UCSD-AML1 (cell line): ENCODE measurements at regions not wholly inside any gene's neighbourhood (a gene's known extent, or its start where the extent isn't known, plus 50 kb on each side); places are given as distances from the start of the nearest gene placed in this dataset.
"Not testable (repeated sequence)": the region's sequence is repeated elsewhere in the genome, so short reads cannot be mapped to it uniquely, and the experiment has no call there.

Experiments used
- DNase-seq: peaks from one replicate; lab custom pipeline; 2025; ENCODE audit not compliant: unreplicated experiment; lab: John Stamatoyannopoulos, UW

- DNase-seq, result no peak
Observed at GRCh38 chr15:47035475-47036406, 681.6 kb upstream of the SEMA6D start.

GRCh38 chr15:47037003-47037402 lies 680.3 kb upstream of the SEMA6D start:
- no peak for DNase-seq

- DNase-seq, result no peak
Observed at GRCh38 chr15:47039225-47039624, 678.1 kb upstream of the SEMA6D start.

GRCh38 chr15:47041301-47041700 lies 676.0 kb upstream of the SEMA6D start:
- DNase-seq, result no peak

- DNase-seq, result not testable (repeated sequence)
Observed at GRCh38 chr15:47047981-47048380, 669.3 kb upstream of the SEMA6D start.

GRCh38 chr15:47066392-47066791 lies 650.9 kb upstream of the SEMA6D start:
- DNase-seq, result no peak

- not testable (repeated sequence) for DNase-seq
Observed at GRCh38 chr15:47077846-47078245, 639.5 kb upstream of the SEMA6D start.

- DNase-seq, result no peak
Observed at GRCh38 chr15:47095833-47096232, 621.5 kb upstream of the SEMA6D start.

GRCh38 chr15:47098526-47098925 lies 618.8 kb upstream of the SEMA6D start:
- DNase-seq, result not testable (repeated sequence)

GRCh38 chr15:47099801-47100200 lies 617.5 kb upstream of the SEMA6D start:
- DNase-seq, result not testable (repeated sequence)

GRCh38 chr15:47108800-47109199 lies 608.5 kb upstream of the SEMA6D start:
- DNase-seq, result not testable (repeated sequence)

- no peak for DNase-seq
Observed at GRCh38 chr15:47116698-47117097, 600.6 kb upstream of the SEMA6D start.

- no peak for DNase-seq
Observed at GRCh38 chr15:47119349-47119748, 598.0 kb upstream of the SEMA6D start.

- DNase-seq, result no peak
Observed at GRCh38 chr15:47124430-47125102, 592.7 kb upstream of the SEMA6D start.

- DNase-seq, result no peak
Observed at GRCh38 chr15:47129033-47129432, 588.3 kb upstream of the SEMA6D start.

- not testable (repeated sequence) for DNase-seq
Observed at GRCh38 chr15:47131450-47131849, 585.9 kb upstream of the SEMA6D start.

- DNase-seq, result no peak
Observed at GRCh38 chr15:47135267-47135666, 582.0 kb upstream of the SEMA6D start.

- DNase-seq, result no peak
Observed at GRCh38 chr15:47136236-47136635, 581.1 kb upstream of the SEMA6D start.

- DNase-seq, result no peak
Observed at GRCh38 chr15:47139965-47140364, 577.3 kb upstream of the SEMA6D start.

GRCh38 chr15:47157827-47158226 lies 559.5 kb upstream of the SEMA6D start:
- DNase-seq, result no peak

GRCh38 chr15:47158573-47158972 lies 558.7 kb upstream of the SEMA6D start:
- no peak for DNase-seq

- no peak for DNase-seq
Observed at GRCh38 chr15:47177177-47177576, 540.1 kb upstream of the SEMA6D start.
